ENCODE measurements at regions not wholly inside any gene's neighbourhood (a gene's known extent, or its start where the extent isn't known, plus 50 kb on each side); places are given as distances from the start of the nearest gene placed in this dataset.

- TF ChIP-seq, protein P1, sequence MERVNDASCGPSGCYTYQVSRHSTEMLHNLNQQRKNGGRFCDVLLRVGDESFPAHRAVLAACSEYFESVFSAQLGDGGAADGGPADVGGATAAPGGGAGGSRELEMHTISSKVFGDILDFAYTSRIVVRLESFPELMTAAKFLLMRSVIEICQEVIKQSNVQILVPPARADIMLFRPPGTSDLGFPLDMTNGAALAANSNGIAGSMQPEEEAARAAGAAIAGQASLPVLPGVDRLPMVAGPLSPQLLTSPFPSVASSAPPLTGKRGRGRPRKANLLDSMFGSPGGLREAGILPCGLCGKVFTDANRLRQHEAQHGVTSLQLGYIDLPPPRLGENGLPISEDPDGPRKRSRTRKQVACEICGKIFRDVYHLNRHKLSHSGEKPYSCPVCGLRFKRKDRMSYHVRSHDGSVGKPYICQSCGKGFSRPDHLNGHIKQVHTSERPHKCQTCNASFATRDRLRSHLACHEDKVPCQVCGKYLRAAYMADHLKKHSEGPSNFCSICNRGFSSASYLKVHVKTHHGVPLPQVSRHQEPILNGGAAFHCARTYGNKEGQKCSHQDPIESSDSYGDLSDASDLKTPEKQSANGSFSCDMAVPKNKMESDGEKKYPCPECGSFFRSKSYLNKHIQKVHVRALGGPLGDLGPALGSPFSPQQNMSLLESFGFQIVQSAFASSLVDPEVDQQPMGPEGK (tag by site-specific recombination; IDR thresholded peaks at IDR 0.05), result no peak
- TF ChIP-seq ZNF391 (tag by site-specific recombination; IDR thresholded peaks at IDR 0.05; ENCODE audit: borderline replicate concordance, low read depth) (no peak), ZBTB7A (tag by site-specific recombination; IDR thresholded peaks at IDR 0.05; ENCODE audit: low read depth) (no peak)
These were observed 169.2 kb upstream of the IRF2BP2 start (continued) for GRCh38 chr1:234779160-234779538.

- Histone ChIP-seq H3K9me3 (ENCODE audit: control insufficient read depth, insufficient read depth, low read depth, low read length) (no peaks in the 10 kb centered on the region), H3K4me3 (ENCODE audit: low read depth, low read length) (no peak overlapping the region), H3K36me3 (ENCODE audit: control insufficient read depth in 2 of 2, insufficient read depth in 1 of 2, low read length in 2 of 2) (no peaks in the 10 kb centered on the region), H3K4me1 (ENCODE audit: control insufficient read depth, insufficient read depth, low read length) (no peaks in the 10 kb centered on the region), H3K27ac (ENCODE audit: extremely low read depth, low read depth, low read length) (no peak overlapping the region)
- ChIA-PET CTCF (interaction anchor here (1.0 to 1.2 kb wide), 2 partner anchors 56 to 305 kb away, joined by 4 to 6 read pairs; no protein-coding TSS in a partner anchor), POLR2A (no interaction called here)
- TF ChIP-seq ZBTB10 (tag by site-specific recombination; IDR thresholded peaks at IDR 0.05), result peak; percentile 83
- 0 out of 2 replicates have a peak, but pooled peaks have one; percentile 7 for TF ChIP-seq ZNF76 (tag by site-specific recombination; IDR thresholded peaks at IDR 0.05; ENCODE audit: borderline replicate concordance, low read depth)
- TF ChIP-seq ZNF529 (tag by site-specific recombination; IDR thresholded peaks at IDR 0.05; ENCODE audit: insufficient replicate concordance), result no peak
- TF ChIP-seq ZNF302 (tag by site-specific recombination; IDR thresholded peaks at IDR 0.05; ENCODE audit: low read depth), result no peak
- TF ChIP-seq ZNF175 (tag by site-specific recombination; IDR thresholded peaks at IDR 0.05), result 0 out of 2 replicates have a peak, but pooled peaks have one; percentile 49
- no peak for TF ChIP-seq ZNF580 (tag by site-specific recombination; IDR thresholded peaks at IDR 0.05)
- TF ChIP-seq ATF2 (tag by site-specific recombination; IDR thresholded peaks at IDR 0.05; ENCODE audit: low read depth), result no peak
- TF ChIP-seq ZNF48 (tag by site-specific recombination; IDR thresholded peaks at IDR 0.05), result no peak
- no peak for TF ChIP-seq ZNF791 (tag by site-specific recombination; IDR thresholded peaks at IDR 0.05)
- no peak for TF ChIP-seq SP3 (tag by site-specific recombination; IDR thresholded peaks at IDR 0.05)
- no peak for TF ChIP-seq ZNF133 (tag by site-specific recombination; IDR thresholded peaks at IDR 0.05)
- peak; percentile 46; the same call in 1 of the 2 replicates for TF ChIP-seq ZNF776 (tag by site-specific recombination; IDR thresholded peaks at IDR 0.05; ENCODE audit: borderline replicate concordance)
- 0 out of 2 replicates have a peak, but pooled peaks have one; percentile 7 for TF ChIP-seq ZBTB17 (tag by site-specific recombination; IDR thresholded peaks at IDR 0.05)
- no peak for TF ChIP-seq SP2 (tag by site-specific recombination; IDR thresholded peaks at IDR 0.05)
- TF ChIP-seq, protein P2, sequence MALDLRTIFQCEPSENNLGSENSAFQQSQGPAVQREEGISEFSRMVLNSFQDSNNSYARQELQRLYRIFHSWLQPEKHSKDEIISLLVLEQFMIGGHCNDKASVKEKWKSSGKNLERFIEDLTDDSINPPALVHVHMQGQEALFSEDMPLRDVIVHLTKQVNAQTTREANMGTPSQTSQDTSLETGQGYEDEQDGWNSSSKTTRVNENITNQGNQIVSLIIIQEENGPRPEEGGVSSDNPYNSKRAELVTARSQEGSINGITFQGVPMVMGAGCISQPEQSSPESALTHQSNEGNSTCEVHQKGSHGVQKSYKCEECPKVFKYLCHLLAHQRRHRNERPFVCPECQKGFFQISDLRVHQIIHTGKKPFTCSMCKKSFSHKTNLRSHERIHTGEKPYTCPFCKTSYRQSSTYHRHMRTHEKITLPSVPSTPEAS (tag by site-specific recombination; IDR thresholded peaks at IDR 0.05), result no peak
- TF ChIP-seq ZNF335 (tag by site-specific recombination; conservative IDR thresholded peaks at IDR 0.05), result no peak
- no peak for TF ChIP-seq PBX3 (CRISPR knock-in tag; IDR thresholded peaks at IDR 0.05)
- TF ChIP-seq ZNF214 (tag by site-specific recombination; IDR thresholded peaks at IDR 0.05; ENCODE audit: borderline replicate concordance), result no peak
- TF ChIP-seq ZNF837 (tag by site-specific recombination; IDR thresholded peaks at IDR 0.05), result no peak
- no peak for TF ChIP-seq ZNF433 (tag by site-specific recombination; IDR thresholded peaks at IDR 0.05; ENCODE audit: low read depth)
- TF ChIP-seq GLIS2 (tag by site-specific recombination; IDR thresholded peaks at IDR 0.05), result 0 out of 2 replicates have a peak, but pooled peaks have one; percentile 5
- TF ChIP-seq KLF7 (tag by site-specific recombination; IDR thresholded peaks at IDR 0.05; ENCODE audit: borderline replicate concordance), result no peak
- TF ChIP-seq ZIC2 (tag by site-specific recombination; IDR thresholded peaks at IDR 0.05), result 0 out of 2 replicates have a peak, but pooled peaks have one; percentile 15
These were observed 168.5 kb upstream of the IRF2BP2 start for GRCh38 chr1:234778221-234779159.

All from HEK293 (cell line).